Adrenal gland (tissue), 5 donors: ENCODE measurements at regions not wholly inside any gene's neighbourhood (a gene's known extent, or its start where the extent isn't known, plus 50 kb on each side); places are given as distances from the start of the nearest gene placed in this dataset.

Experiments used
- CTCF ChIP-seq, 6 experiments: fragments of 450-650 bp in 4 of 6; fragments of 200-600 bp in 2 of 6; sonication (generic) in 1 of 6; IDR thresholded peaks; 1 replicate in 5 of 6; 2 replicates in 1 of 6; pipeline versions ENCODE4 v1.5.1 to v1.8.0; 2016 to 2021; ENCODE audit warnings: antibody characterized with exemption in 6 of 6, mild to moderate bottlenecking in 2 of 6, moderate library complexity in 1 of 6
- POLR2A ChIP-seq, 2 donors: fragments of 450-650 bp; IDR thresholded peaks; one replicate each; pipeline ENCODE4 v1.6.1; 2017; ENCODE audit warnings: antibody characterized with exemption in 2 of 2, mild to moderate bottlenecking in 2 of 2, moderate library complexity in 1 of 2
- donor health status: DM: no; HTN: no; CAD: no.

- TF ChIP-seq POLR2A (IDR thresholded peaks at IDR 0.05) (no peak), CTCF (IDR thresholded peaks at IDR 0.05) (no peak)
These were observed 516.6 kb upstream of the MEF2C start for GRCh38 chr5:89399548-89399947.
